SK-N-SH (cell line): ENCODE measurements at regions not wholly inside any gene's neighbourhood (a gene's known extent, or its start where the extent isn't known, plus 50 kb on each side); places are given as distances from the start of the nearest gene placed in this dataset.

Experiments used
- EP300 ChIP-seq, 2 experiments: IDR thresholded peaks; 2 replicates each; pipeline versions ENCODE4 v1.4.0 to v1.6.1; 2012; ENCODE audit warnings: borderline replicate concordance in 1 of 2, low read depth in 1 of 2, low read length in 1 of 2
- EZH2phosphoT487 ChIP-seq: fragments of 200-600 bp; sonication (generic); IDR thresholded peaks from 2 replicates; pipeline ENCODE4 v1.6.1; 2017; ENCODE audit warnings: low read depth, mixed run types, mild to moderate bottlenecking, antibody characterized with exemption, moderate library complexity, borderline replicate concordance
- GABPA ChIP-seq: IDR thresholded peaks from 2 replicates; pipeline ENCODE4 v1.4.0; 2012; ENCODE audit warnings: low read depth, mild to moderate bottlenecking
- MAX ChIP-seq: IDR thresholded peaks from 2 replicates; pipeline ENCODE4 v1.4.0; 2012; ENCODE audit warnings: low read depth
- NFIC ChIP-seq: IDR thresholded peaks from 2 replicates; pipeline ENCODE4 v1.4.0; 2012; ENCODE audit warnings: borderline replicate concordance
- POLR2AphosphoS5 ChIP-seq: IDR thresholded peaks from 2 replicates; pipeline ENCODE4 v1.6.1; 2012; ENCODE audit warnings: low read depth, low read length
- RCOR1 ChIP-seq: fragments of 150-350 bp; IDR thresholded peaks from 2 replicates; pipeline ENCODE4 v1.6.1; 2017; ENCODE audit warnings: antibody characterized with exemption, low read length
- REST ChIP-seq: IDR thresholded peaks from 2 replicates; pipeline ENCODE4 v1.6.1; 2012; ENCODE audit warnings: mild to moderate bottlenecking, low read depth, low read length, moderate library complexity
- TAF1 ChIP-seq: IDR thresholded peaks from 2 replicates; pipeline ENCODE4 v1.6.1; 2012; ENCODE audit warnings: low read depth, mild to moderate bottlenecking, low read length, moderate library complexity, borderline replicate concordance
- USF2 ChIP-seq: fragments of 150-350 bp; IDR thresholded peaks from 2 replicates; pipeline ENCODE4 v1.6.1; 2017; ENCODE audit warnings: antibody characterized with exemption, low read length, low read depth, borderline replicate concordance
- YY1 ChIP-seq: IDR thresholded peaks from 2 replicates; pipeline ENCODE4 v1.4.0; 2012; ENCODE audit warnings: low read depth, mild to moderate bottlenecking
- TF ChIP-seq, protein P1 (sequence below): fragments of 200-600 bp; sonication (generic); IDR thresholded peaks from 2 replicates; pipeline ENCODE4 v1.6.1; 2017; ENCODE audit warnings: antibody characterized with exemption, mild to moderate bottlenecking, moderate library complexity

- TF ChIP-seq REST, result no peak
- TF ChIP-seq, protein P1, sequence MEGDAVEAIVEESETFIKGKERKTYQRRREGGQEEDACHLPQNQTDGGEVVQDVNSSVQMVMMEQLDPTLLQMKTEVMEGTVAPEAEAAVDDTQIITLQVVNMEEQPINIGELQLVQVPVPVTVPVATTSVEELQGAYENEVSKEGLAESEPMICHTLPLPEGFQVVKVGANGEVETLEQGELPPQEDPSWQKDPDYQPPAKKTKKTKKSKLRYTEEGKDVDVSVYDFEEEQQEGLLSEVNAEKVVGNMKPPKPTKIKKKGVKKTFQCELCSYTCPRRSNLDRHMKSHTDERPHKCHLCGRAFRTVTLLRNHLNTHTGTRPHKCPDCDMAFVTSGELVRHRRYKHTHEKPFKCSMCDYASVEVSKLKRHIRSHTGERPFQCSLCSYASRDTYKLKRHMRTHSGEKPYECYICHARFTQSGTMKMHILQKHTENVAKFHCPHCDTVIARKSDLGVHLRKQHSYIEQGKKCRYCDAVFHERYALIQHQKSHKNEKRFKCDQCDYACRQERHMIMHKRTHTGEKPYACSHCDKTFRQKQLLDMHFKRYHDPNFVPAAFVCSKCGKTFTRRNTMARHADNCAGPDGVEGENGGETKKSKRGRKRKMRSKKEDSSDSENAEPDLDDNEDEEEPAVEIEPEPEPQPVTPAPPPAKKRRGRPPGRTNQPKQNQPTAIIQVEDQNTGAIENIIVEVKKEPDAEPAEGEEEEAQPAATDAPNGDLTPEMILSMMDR, result no peak
- no peak for TF ChIP-seq GABPA
- TF ChIP-seq YY1, result no peak
- no peak for TF ChIP-seq POLR2AphosphoS5
- no peak for TF ChIP-seq EP300 (IDR thresholded peaks at IDR 0.05; ENCODE audit: borderline replicate concordance in 1 of 2, low read depth in 1 of 2, low read length in 1 of 2)
- TF ChIP-seq EZH2phosphoT487, result no peak
- no peak for TF ChIP-seq USF2
- TF ChIP-seq MAX, result no peak
- TF ChIP-seq TAF1, result no peak
- TF ChIP-seq RCOR1, result no peak
- no peak for TF ChIP-seq NFIC
Measured at GRCh38 chr16:86185089-86185488, 286.1 kb downstream of the IRF8 start.
